HG03135 (cell line): ENCODE measurements at regions not wholly inside any gene's neighbourhood (a gene's known extent, or its start where the extent isn't known, plus 50 kb on each side); places are given as distances from the start of the nearest gene placed in this dataset.

Source experiments
- ATAC-seq: cut with Tn5 transposase; IDR thresholded peaks from one replicate; pipeline ENCODE4 v1.9.1; 2021; ENCODE audit warnings: mild to moderate bottlenecking, moderate library complexity; ENCODE audit not compliant: unreplicated experiment

DNA sequence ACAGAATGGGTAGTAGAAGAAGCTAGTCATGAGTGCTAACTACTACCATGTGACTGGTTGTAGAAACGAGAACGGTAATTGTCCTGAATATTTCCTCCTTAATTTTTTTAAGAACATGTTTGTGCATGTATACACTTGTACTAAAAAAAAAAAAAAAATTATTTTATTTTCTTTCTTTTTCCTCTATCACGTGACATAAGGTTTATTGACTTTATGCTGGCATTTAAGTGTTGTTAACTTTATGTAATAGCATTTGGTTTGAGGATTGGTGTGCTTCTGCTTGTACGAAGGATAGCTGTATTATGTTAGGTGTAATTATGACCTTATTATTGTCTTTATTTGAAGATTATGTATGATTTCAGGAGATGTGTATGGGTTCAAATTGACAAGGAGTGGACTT lies 349.1 kb upstream of the PTPRD start:
- ATAC-seq: no peak

- no peak for ATAC-seq
Measured at GRCh38 chr9:10983251-10983650, 370.4 kb upstream of the PTPRD start.

DNA sequence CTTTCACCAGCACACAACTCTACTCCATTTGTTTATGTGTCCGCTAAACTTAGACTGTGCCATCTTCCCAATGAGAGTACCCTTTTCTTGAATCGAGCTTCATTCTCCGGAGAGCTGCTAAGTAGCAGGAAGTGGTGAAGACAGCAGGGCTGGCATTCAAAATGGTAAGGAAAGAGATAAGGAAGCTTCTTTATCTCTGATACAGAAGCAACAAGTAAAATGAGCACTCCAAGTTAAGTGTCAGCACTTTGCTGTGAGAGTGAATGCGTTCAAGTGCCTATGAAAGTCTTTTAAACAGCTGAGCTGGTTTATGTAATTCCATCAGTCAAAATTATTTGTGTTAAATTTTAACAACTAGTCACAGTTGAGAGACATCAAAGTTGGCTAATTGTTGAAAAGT lies 386.8 kb upstream of the PTPRD start:
- no peak for ATAC-seq

GRCh38 chr9:11001546-11001945 lies 388.7 kb upstream of the PTPRD start:
- ATAC-seq: no peak

- no peak for ATAC-seq
Measured at GRCh38 chr9:11002705-11003104, 389.9 kb upstream of the PTPRD start.

- no peak for ATAC-seq
Measured at GRCh38 chr9:11003836-11004235, 391.0 kb upstream of the PTPRD start.

- no peak for ATAC-seq
Measured at GRCh38 chr9:11011696-11012095, 398.9 kb upstream of the PTPRD start.

DNA sequence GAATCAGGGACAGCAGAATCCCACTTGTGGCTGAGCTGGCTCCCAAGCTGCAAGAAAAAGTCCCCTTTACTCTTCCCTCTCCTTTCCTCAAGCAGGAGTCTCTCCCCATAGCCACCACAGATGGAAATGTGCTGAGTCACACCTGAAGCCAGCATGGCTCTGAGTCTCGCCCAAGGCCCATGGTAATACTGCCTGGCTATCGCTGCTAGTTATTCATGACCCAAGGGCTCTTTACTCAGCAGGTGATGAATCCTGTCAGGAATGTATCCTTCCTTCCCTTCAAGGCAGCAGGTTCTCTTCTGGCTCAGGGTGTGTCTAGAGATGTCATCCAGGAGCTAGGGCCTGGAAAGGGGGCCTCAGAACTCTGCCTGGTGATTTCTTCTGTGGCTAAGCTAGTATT lies 403.3 kb upstream of the PTPRD start:
- ATAC-seq: no peak

DNA sequence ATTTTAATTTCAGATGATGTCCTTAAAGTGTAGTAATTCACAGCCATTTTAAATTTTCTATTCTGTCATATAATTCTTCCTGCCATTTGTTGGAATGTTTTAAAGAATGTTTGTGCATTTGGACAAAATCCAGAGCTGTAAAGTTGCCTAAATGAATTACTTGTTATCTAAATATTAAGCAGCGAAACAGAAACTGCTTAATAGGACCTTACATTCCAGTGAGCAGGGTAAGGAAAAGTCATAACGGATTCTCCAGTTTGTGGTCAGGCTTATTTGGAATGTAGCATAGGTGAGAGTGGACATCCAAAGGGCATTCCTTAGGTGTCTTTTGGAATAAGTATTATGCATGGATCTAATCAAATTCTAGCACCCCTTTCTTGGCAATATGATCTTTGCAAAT lies 410.4 kb upstream of the PTPRD start:
- no peak for ATAC-seq

DNA sequence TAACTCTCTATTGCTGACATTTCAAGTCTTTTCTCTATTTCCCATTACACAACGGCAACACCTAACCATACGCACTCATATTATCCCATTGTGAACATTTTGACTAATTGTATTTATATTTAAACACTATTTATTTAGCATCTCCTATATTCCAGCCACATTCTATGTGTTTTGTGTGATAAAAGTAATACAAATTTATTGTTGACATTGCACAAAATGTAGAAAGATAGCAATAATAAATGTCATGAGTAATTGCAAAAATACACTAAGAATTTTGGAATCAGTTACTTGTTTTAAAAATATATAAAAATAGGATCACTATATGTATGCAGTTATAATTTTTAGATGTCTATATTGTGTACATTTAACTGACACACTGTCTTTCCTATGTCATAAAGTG lies 413.0 kb upstream of the PTPRD start:
- no peak for ATAC-seq

- ATAC-seq: no peak
Measured at GRCh38 chr9:11038366-11038765, 425.6 kb upstream of the PTPRD start.

DNA sequence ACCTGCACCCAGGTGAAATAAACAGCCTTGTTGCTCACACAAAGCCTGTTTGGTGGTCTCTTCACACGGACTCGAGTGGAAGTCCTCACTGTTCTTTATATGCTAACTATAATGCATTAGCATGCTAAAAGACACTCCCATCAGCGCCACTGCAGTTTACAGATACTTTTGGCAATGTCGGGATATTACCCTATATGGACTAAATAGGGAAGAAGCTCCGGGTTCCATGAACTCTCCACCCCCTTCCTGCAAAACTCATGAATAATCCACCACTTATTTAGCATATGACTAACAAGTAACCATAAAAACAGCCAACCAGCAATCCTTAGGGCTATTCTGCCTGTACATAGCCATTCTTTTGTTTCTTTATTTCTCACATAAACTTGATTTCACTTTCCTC lies 426.2 kb upstream of the PTPRD start:
- ATAC-seq: no peak

DNA sequence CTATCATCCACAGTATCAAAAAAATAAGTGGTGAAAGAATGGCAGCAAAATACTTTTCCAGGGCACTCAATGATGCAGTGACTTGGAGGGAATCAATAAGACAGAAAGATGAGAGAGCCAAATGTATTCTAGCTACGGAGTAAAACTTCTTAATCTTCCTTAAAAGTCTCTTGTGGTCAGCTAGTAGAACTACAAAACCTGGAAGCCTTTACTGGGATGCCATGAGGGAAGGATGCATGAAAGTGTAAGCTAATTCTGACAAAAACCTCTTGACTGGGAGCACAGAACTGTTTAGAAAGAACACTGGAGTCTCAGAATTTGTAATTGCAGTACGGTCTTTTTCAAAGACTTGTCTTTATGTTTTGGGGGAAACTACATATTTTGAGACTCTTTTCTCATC lies 432.8 kb upstream of the PTPRD start:
- ATAC-seq: no peak

DNA sequence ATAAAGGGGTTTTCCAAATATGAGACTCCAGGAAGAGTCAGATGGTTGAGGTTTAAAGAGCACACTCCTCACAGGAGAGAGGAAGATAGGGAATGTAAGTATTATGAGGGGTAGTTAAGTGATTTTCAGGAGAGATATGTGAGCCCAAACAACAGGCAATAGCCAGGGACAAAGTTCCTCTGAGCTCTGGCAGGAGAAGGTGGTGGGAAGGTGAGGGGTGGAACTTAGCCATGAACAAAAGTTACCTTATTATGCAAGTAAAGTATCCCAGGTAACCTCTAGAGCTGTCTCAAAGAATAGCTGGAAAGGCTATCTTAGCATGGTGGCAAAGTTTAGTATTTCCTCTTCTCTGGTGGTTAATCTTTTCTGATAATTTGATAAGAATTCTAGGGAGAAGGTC lies 450.5 kb upstream of the PTPRD start:
- no peak for ATAC-seq

- ATAC-seq: no peak
Measured at GRCh38 chr9:11064909-11065308, 452.1 kb upstream of the PTPRD start.

DNA sequence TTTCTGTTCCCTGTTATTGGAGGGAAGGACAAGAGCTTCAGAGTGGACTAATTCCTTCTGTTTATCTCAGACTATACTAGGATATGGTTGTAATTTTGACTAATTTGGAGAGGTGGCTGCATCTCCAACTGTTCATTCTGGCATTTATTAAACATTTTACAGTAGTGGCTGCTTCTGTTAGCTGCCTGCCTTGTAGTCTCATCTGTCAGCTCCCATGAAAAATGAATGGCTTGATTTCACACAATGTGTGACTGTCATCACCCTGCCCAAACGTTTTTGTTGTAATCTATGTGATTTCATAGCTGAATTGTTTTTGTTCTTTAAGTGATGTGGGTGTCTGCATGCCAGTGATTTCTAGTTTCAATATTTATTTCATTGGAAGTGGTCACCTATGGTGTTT lies 459.4 kb upstream of the PTPRD start:
- ATAC-seq: no peak

DNA sequence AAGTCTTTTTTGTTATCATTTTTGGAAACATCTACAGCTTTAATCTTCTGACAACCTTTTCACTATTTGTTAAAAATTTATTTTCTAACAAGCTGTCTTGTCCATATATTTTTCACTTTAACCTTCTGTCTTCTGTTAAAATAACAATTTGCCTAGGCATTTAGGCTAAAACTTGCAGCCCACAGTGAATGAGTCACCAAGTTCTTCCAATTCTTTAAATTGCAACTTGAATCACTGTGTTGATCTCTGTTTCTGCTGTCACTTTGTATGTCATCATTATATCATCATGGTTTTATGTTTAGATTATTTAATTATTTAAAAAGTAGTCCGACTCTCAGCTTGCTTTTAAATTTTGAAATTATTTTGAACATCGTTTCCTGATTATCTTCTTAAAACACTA lies 473.8 kb upstream of the PTPRD start:
- no peak for ATAC-seq

GRCh38 chr9:11088821-11089374 lies 476.1 kb upstream of the PTPRD start:
- no peak for ATAC-seq

DNA sequence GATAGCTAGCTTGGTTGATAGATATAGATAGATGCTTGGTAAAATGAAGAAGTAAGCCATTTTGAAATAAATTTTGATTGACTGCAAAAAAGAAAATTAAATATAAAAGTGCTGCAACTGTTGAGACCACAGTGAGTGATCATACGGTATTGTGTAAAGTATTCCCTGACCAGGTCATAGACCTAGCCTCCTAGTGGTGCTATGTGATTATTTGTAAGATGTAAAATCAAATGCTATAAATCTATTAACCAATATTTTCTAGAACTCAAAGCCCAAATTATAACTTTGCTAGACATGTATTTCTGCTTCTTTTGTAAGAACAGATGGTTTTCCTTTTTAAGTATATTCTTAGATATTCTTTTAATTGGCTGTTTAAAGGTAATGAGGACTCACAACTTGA lies 480.2 kb upstream of the PTPRD start:
- ATAC-seq: no peak

DNA sequence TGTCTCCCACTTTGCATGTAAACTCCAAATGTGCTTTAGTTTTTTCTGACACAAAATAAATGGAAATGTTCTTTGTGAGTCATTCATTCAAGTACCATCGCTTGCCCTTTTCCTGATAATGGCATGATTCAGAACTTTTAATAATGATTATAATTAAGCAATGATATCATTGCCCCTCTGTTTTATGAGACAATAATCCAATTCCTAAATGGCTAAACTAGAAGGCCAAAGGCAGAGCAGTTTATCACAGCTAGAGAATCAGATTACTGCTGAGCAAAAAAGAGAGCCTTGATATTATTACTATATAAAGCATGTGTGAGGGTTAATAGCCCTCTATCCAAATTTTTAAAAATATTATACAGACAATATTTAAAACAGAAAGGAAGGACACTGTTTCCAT lies 484.2 kb upstream of the PTPRD start:
- ATAC-seq: no peak

GRCh38 chr9:11103525-11103924 lies 490.7 kb upstream of the PTPRD start:
- ATAC-seq: no peak

DNA sequence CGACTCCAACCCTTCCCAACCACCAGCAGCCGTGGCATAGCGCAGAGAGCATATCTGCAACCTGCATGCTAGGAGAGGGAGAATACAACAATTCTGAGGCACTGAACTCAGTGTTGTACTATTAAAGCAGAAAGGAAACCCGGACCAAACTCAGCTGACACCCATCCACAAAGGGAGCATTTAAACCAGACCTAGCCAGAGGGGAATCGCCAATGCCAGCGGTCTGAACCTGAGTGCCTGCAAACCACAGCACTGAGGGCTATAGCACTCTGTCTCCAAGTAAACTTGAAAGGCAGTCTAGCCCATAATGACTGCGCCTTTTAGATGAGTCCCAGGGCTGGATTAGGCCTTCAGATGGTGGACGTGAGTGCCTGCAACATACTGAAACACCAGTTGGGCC lies 494.4 kb upstream of the PTPRD start:
- ATAC-seq: no peak

DNA sequence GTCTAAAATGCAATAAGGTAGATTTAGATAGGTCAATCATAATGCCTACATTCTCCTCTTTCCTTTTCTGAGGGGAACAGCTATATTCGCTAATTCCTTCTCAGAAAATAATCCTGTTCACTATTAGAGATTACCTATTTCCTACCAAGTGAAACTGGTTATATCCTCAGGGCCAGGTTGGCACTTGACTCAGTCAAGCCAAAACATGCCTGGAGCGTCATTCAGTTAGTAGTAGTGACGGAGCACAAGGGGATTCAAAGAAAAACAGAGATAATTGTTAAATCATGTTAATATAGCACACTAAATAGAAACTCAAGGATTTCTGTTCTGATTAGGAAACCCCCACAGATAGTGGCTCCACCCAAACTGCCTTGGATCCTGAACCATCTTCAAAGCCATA lies 515.4 kb upstream of the PTPRD start:
- no peak for ATAC-seq

GRCh38 chr9:11135851-11136250 lies 523.0 kb upstream of the PTPRD start:
- no peak for ATAC-seq
